ENCODE measurements at regions not wholly inside any gene's neighbourhood (a gene's known extent, or its start where the extent isn't known, plus 50 kb on each side); places are given as distances from the start of the nearest gene placed in this dataset.

- TF ChIP-seq, protein P1, sequence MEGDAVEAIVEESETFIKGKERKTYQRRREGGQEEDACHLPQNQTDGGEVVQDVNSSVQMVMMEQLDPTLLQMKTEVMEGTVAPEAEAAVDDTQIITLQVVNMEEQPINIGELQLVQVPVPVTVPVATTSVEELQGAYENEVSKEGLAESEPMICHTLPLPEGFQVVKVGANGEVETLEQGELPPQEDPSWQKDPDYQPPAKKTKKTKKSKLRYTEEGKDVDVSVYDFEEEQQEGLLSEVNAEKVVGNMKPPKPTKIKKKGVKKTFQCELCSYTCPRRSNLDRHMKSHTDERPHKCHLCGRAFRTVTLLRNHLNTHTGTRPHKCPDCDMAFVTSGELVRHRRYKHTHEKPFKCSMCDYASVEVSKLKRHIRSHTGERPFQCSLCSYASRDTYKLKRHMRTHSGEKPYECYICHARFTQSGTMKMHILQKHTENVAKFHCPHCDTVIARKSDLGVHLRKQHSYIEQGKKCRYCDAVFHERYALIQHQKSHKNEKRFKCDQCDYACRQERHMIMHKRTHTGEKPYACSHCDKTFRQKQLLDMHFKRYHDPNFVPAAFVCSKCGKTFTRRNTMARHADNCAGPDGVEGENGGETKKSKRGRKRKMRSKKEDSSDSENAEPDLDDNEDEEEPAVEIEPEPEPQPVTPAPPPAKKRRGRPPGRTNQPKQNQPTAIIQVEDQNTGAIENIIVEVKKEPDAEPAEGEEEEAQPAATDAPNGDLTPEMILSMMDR (IDR thresholded peaks at IDR 0.05) = no peak
- TF ChIP-seq EZH2 (IDR thresholded peaks at IDR 0.05; ENCODE audit: borderline replicate concordance, insufficient read depth, low read depth, low read length, poor library complexity, severe bottlenecking) = no peak
Observed at GRCh38 chr2:217293046-217293445, 433.2 kb upstream of the TNP1 start.
